ENCODE measurements at regions not wholly inside any gene's neighbourhood (a gene's known extent, or its start where the extent isn't known, plus 50 kb on each side); places are given as distances from the start of the nearest gene placed in this dataset.

DNA sequence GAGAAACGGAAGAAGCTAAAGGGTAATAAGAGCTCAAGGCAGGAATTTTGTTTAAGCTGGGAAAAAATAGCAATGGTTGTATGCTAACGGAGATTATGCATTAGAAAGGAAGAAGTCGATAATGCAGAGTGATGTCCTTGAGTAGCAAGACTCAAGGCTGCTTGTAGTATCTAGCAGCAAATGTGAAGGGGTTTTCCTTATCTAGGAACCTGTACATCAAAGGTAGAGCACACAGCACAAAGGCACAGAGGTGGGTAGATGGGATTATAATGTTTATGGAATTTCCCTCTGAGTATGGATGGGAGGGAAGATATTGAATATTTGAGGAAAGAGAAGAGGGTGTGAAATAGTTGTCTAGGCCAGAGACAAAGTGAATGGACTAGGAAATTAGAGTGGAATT, 114.1 kb downstream of the PROX1 start:
- TF ChIP-seq, protein P1, sequence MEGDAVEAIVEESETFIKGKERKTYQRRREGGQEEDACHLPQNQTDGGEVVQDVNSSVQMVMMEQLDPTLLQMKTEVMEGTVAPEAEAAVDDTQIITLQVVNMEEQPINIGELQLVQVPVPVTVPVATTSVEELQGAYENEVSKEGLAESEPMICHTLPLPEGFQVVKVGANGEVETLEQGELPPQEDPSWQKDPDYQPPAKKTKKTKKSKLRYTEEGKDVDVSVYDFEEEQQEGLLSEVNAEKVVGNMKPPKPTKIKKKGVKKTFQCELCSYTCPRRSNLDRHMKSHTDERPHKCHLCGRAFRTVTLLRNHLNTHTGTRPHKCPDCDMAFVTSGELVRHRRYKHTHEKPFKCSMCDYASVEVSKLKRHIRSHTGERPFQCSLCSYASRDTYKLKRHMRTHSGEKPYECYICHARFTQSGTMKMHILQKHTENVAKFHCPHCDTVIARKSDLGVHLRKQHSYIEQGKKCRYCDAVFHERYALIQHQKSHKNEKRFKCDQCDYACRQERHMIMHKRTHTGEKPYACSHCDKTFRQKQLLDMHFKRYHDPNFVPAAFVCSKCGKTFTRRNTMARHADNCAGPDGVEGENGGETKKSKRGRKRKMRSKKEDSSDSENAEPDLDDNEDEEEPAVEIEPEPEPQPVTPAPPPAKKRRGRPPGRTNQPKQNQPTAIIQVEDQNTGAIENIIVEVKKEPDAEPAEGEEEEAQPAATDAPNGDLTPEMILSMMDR (IDR thresholded peaks at IDR 0.05), result no peak
- TF ChIP-seq POLR2A (IDR thresholded peaks at IDR 0.05) (no peak), EP300 (IDR thresholded peaks at IDR 0.05) (no peak)

Measured in tibial nerve (tissue), 4 donors.